ENCODE measurements at regions not wholly inside any gene's neighbourhood (a gene's known extent, or its start where the extent isn't known, plus 50 kb on each side); places are given as distances from the start of the nearest gene placed in this dataset.

DNA sequence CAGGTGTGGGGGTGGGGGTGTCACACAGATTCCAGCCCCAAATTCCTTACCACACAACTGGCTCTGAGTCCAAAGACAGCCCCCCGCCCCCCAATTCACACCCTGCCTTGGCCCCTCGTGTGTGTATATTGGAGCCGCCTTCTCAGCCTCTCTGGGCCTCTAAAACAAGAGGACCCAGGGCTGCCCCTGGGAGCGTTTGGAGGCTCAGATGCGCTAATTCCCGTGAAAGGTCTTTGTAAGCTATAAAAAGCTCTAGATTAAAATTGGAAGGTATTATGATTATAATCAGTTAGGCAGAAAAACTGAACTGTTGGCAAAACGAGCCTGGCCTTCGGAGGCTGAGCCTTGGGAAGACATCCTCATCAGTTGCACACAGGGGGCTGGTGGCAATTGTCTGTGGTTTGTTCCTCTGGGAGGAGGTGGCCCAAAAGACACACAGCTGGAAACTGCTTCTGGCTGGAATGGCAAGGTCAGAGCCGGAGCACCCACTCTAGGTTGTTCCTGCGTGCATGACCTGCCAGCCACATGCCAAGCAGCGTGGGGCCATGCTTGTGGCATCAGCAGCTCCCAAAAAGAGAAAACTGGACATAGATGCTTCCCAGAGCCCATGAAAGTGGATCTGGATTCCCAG is 118.5 kb downstream of the PHETA1 start:
- TF ChIP-seq POLR2AphosphoS5 (IDR thresholded peaks at IDR 0.05) (no peak), POLR2A (IDR thresholded peaks at IDR 0.05) (no peak), EP300 (IDR thresholded peaks at IDR 0.05) (no peak)
- TF ChIP-seq, protein P1, sequence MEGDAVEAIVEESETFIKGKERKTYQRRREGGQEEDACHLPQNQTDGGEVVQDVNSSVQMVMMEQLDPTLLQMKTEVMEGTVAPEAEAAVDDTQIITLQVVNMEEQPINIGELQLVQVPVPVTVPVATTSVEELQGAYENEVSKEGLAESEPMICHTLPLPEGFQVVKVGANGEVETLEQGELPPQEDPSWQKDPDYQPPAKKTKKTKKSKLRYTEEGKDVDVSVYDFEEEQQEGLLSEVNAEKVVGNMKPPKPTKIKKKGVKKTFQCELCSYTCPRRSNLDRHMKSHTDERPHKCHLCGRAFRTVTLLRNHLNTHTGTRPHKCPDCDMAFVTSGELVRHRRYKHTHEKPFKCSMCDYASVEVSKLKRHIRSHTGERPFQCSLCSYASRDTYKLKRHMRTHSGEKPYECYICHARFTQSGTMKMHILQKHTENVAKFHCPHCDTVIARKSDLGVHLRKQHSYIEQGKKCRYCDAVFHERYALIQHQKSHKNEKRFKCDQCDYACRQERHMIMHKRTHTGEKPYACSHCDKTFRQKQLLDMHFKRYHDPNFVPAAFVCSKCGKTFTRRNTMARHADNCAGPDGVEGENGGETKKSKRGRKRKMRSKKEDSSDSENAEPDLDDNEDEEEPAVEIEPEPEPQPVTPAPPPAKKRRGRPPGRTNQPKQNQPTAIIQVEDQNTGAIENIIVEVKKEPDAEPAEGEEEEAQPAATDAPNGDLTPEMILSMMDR (IDR thresholded peaks at IDR 0.05), result no peak
